OCI-M2 (cell line): ENCODE measurements at regions not wholly inside any gene's neighbourhood (a gene's known extent, or its start where the extent isn't known, plus 50 kb on each side); places are given as distances from the start of the nearest gene placed in this dataset.
"Not testable (repeated sequence)": the region's sequence is repeated elsewhere in the genome, so short reads cannot be mapped to it uniquely, and the experiment has no call there.

ENCODE experiments used
- DNase-seq: peaks from one replicate; lab custom pipeline; 2025; ENCODE audit not compliant: unreplicated experiment; lab: John Stamatoyannopoulos, UW

GRCh38 chr6:21708320-21708580 is 114.7 kb downstream of the SOX4 start:
- DNase-seq = no peak

GRCh38 chr6:21710216-21710615 is 116.7 kb downstream of the SOX4 start:
- DNase-seq = no peak

GRCh38 chr6:21710908-21711627 is 117.5 kb downstream of the SOX4 start:
- DNase-seq = no peak

GRCh38 chr6:21712213-21712612 is 118.7 kb downstream of the SOX4 start:
- DNase-seq = no peak

GRCh38 chr6:21713481-21713880 is 119.9 kb downstream of the SOX4 start:
- no peak for DNase-seq

- DNase-seq = no peak
These were observed 121.6 kb downstream of the SOX4 start for GRCh38 chr6:21715180-21715579.

GRCh38 chr6:21722510-21722909 is 129.0 kb downstream of the SOX4 start:
- DNase-seq = no peak

- DNase-seq = no peak
These were observed 133.1 kb downstream of the SOX4 start for GRCh38 chr6:21726676-21727075.

- DNase-seq = no peak
These were observed 134.6 kb downstream of the SOX4 start for GRCh38 chr6:21728141-21728540.

- DNase-seq = no peak
These were observed 135.9 kb downstream of the SOX4 start for GRCh38 chr6:21729431-21729830.

GRCh38 chr6:21730533-21730932 is 137.0 kb downstream of the SOX4 start:
- no peak for DNase-seq

GRCh38 chr6:21731411-21732031 is 138.0 kb downstream of the SOX4 start:
- no peak for DNase-seq

- not testable (repeated sequence) for DNase-seq
These were observed 138.6 kb downstream of the SOX4 start for GRCh38 chr6:21732032-21732730.

- no peak for DNase-seq
These were observed 139.2 kb downstream of the SOX4 start for GRCh38 chr6:21732731-21733130.

- no peak for DNase-seq
These were observed 139.8 kb downstream of the SOX4 start for GRCh38 chr6:21733311-21733710.

- DNase-seq = no peak
These were observed 140.7 kb downstream of the SOX4 start for GRCh38 chr6:21734204-21734603.

- DNase-seq = no peak
These were observed 144.9 kb downstream of the SOX4 start for GRCh38 chr6:21738180-21739094.

GRCh38 chr6:21739241-21739640 is 145.7 kb downstream of the SOX4 start:
- DNase-seq = no peak

GRCh38 chr6:21739838-21740237 is 146.3 kb downstream of the SOX4 start:
- no peak for DNase-seq

- no peak for DNase-seq
These were observed 147.0 kb downstream of the SOX4 start for GRCh38 chr6:21740376-21741124.
